ENCODE measurements at regions not wholly inside any gene's neighbourhood (a gene's known extent, or its start where the extent isn't known, plus 50 kb on each side); places are given as distances from the start of the nearest gene placed in this dataset.

- ChIA-PET POLR2A (ENCODE audit: unreplicated experiment) (no interaction called here), CTCF (no interaction called here)
- H3K36me3 ChIP-seq (ENCODE audit: control insufficient read depth, insufficient read depth, low read length), result no peaks in the 10 kb centered on the region
- H3K79me1 ChIP-seq (ENCODE audit: low read depth in 1 of 2, low read length in 2 of 2), result no peaks in the 10 kb centered on the region
- H4K5ac ChIP-seq (ENCODE audit: low read depth, low read length), result no peak overlapping the region
- no peaks in the 10 kb centered on the region for H3K9me1 ChIP-seq (ENCODE audit: insufficient read depth, low read length)
- H2BK15ac ChIP-seq (ENCODE audit: low read depth, low read length), result no peak overlapping the region
- H2BK120ac ChIP-seq (ENCODE audit: low read depth, low read length), result no peak overlapping the region
- H4K8ac ChIP-seq (ENCODE audit: low read depth in 2 of 2, low read length in 2 of 2), result no peak overlapping the region
- no peak overlapping the region for H3K4me3 ChIP-seq (ENCODE audit: insufficient read depth, low read depth, low read length)
- no peak overlapping the region for H3K18ac ChIP-seq (ENCODE audit: low read depth, low read length)
- no peak overlapping the region for H3K4ac ChIP-seq (ENCODE audit: low read depth, low read length)
- intact Hi-C loops (cut with micrococcal nuclease) (no loop called here), dilution Hi-C loops (cut with HindIII; ENCODE audit: low sequenced_read_pairs, unreplicated experiment) (no loop called here), in situ Hi-C loops (cut with MboI; ENCODE audit: low sequenced_read_pairs) (no loop called here)
- no peaks in the 10 kb centered on the region; the same call in 1 of the 2 replicates for H3K27me3 ChIP-seq (ENCODE audit: control insufficient read depth, insufficient read depth, low read length)
- TF ChIP-seq POLR2A (IDR thresholded peaks at IDR 0.05; ENCODE audit: low read depth, low read length) (no peak), CEBPB (IDR thresholded peaks at IDR 0.05; ENCODE audit: low read depth, low read length) (no peak), RFX5 (IDR thresholded peaks at IDR 0.05; ENCODE audit: low read depth, low read length) (no peak), MXI1 (IDR thresholded peaks at IDR 0.05; ENCODE audit: borderline replicate concordance, low read depth, low read length) (no peak), SMC3 (IDR thresholded peaks at IDR 0.05; ENCODE audit: low read depth, low read length) (no peak), MAFK (IDR thresholded peaks at IDR 0.05; ENCODE audit: low read depth, low read length) (no peak), USF2 (IDR thresholded peaks at IDR 0.05; ENCODE audit: low read depth, low read length) (no peak), MAZ (IDR thresholded peaks at IDR 0.05; ENCODE audit: borderline replicate concordance, low read depth, low read length) (no peak), RAD21 (IDR thresholded peaks at IDR 0.05; ENCODE audit: low read length) (no peak), FOS (IDR thresholded peaks at IDR 0.05; ENCODE audit: low read depth, low read length) (no peak), BHLHE40 (IDR thresholded peaks at IDR 0.05; ENCODE audit: low read depth, low read length) (no peak), NFE2L2 (IDR thresholded peaks at IDR 0.05; ENCODE audit: low read depth, low read length) (no peak), CHD1 (IDR thresholded peaks at IDR 0.05; ENCODE audit: low read depth, low read length) (no peak), CTCF (conservative IDR thresholded peaks at IDR 0.05; ENCODE audit: low read depth, low read length) (no peak), RCOR1 (IDR thresholded peaks at IDR 0.05; ENCODE audit: insufficient replicate concordance, low read length) (no peak), ELK1 (IDR thresholded peaks at IDR 0.05; ENCODE audit: borderline replicate concordance, low read depth, low read length) (no peak)
- ATAC-seq (ENCODE audit: low read depth) (no peak), DNase-seq (no peak)
- no peak overlapping the region for H2BK5ac ChIP-seq (ENCODE audit: low read depth, low read length, poor library complexity, severe bottlenecking)
- H3K9me3 ChIP-seq (ENCODE audit: control insufficient read depth, insufficient read depth, low read length), result no peaks in the 10 kb centered on the region
- no peaks in the 10 kb centered on the region for H3K4me1 ChIP-seq (ENCODE audit: control insufficient read depth, insufficient read depth, low read length)
- BruUV-seq (replicated peaks), result no TSS peak
- H4K91ac ChIP-seq (ENCODE audit: insufficient read depth, low read depth, low read length), result no peak overlapping the region
- peak overlapping the region; percentile 33 for H2AFZ ChIP-seq (replicated peaks; ENCODE audit: low read length, poor library complexity)
- no peak overlapping the region for H3K4me2 ChIP-seq (ENCODE audit: low read depth, low read length)
- H3K27ac ChIP-seq (ENCODE audit: insufficient read depth, low read length), result no peak overlapping the region
- H3K14ac ChIP-seq (replicated peaks; ENCODE audit: low read depth, low read length), result no peak overlapping the region
- no peak overlapping the region for H2AK9ac ChIP-seq (replicated peaks; ENCODE audit: low read depth, low read length, poor library complexity)
- H3K23ac ChIP-seq (ENCODE audit: low read depth, low read length), result no peak overlapping the region
- no peaks in the 10 kb centered on the region for H4K20me1 ChIP-seq (ENCODE audit: insufficient read depth, low read length)
- H2BK20ac ChIP-seq (ENCODE audit: low read depth, low read length), result no peak overlapping the region
- H2AK5ac ChIP-seq (ENCODE audit: low read depth, low read length), result no peak overlapping the region
- WGBS, 2 experiments (ENCODE audit: extremely low coverage in 2 of 2, insufficient read length in 1 of 2), result no CpG with 5 or more reads among the region's 2 CpGs
- H3K9ac ChIP-seq (ENCODE audit: low read depth, low read length), result no peak overlapping the region
- H3K56ac ChIP-seq (ENCODE audit: extremely low read depth, insufficient read depth, low read length), result no peak overlapping the region
Observed at GRCh38 chr17:5638596-5638995, 54.3 kb upstream of the NLRP1 start.
